ENCODE measurements at regions not wholly inside any gene's neighbourhood (a gene's known extent, or its start where the extent isn't known, plus 50 kb on each side); places are given as distances from the start of the nearest gene placed in this dataset.

GRCh38 chr7:110609336-110609735, 481.6 kb upstream of the LRRN3 start:
- no peak for TF ChIP-seq CTCF (IDR thresholded peaks at IDR 0.05)
- intact Hi-C loops (cut with micrococcal nuclease) = no loop called here
- ChIA-PET POLR2A (no interaction called here), CTCF (no interaction called here)
- no peak overlapping the region for H3K27ac Mint-ChIP-seq
- DNase-seq (no peak), ATAC-seq (no peak)
- no peak overlapping the region for H3K4me3 Mint-ChIP-seq
- H3K36me3 Mint-ChIP-seq (ENCODE audit: low read depth) = no peaks in the 10 kb centered on the region
- H3K27me3 Mint-ChIP-seq = no peaks in the 10 kb centered on the region
- no peaks in the 10 kb centered on the region for H3K9me3 Mint-ChIP-seq
- peaks cover 7% of the 10 kb centered on the region for H3K4me1 Mint-ChIP-seq (ENCODE audit: low read depth)

- ChIA-PET POLR2A (no interaction called here), CTCF (interaction anchor here (1.4 kb wide), 1 partner anchor 14 kb away, joined by 4 read pairs; no protein-coding TSS in a partner anchor)
- H3K27me3 Mint-ChIP-seq = no peaks in the 10 kb centered on the region
- no peaks in the 10 kb centered on the region for H3K9me3 Mint-ChIP-seq
- no peak for ATAC-seq
- no peak for DNase-seq
- intact Hi-C loops (cut with micrococcal nuclease) = no loop called here
- no peaks in the 10 kb centered on the region for H3K36me3 Mint-ChIP-seq (ENCODE audit: low read depth)
- H3K4me1 Mint-ChIP-seq (ENCODE audit: low read depth) = no peaks in the 10 kb centered on the region
- no peak for TF ChIP-seq CTCF (IDR thresholded peaks at IDR 0.05)
- H3K27ac Mint-ChIP-seq = no peak overlapping the region
- no peak overlapping the region for H3K4me3 Mint-ChIP-seq
Measured at GRCh38 chr7:110612680-110613079, 478.2 kb upstream of the LRRN3 start.

Measured in activated CD8-positive, alpha-beta T cell treated with anti-CD3 and anti-CD28 coated beads for 36 hours (primary cell).